ENCODE measurements at regions not wholly inside any gene's neighbourhood (a gene's known extent, or its start where the extent isn't known, plus 50 kb on each side); places are given as distances from the start of the nearest gene placed in this dataset.

DNA sequence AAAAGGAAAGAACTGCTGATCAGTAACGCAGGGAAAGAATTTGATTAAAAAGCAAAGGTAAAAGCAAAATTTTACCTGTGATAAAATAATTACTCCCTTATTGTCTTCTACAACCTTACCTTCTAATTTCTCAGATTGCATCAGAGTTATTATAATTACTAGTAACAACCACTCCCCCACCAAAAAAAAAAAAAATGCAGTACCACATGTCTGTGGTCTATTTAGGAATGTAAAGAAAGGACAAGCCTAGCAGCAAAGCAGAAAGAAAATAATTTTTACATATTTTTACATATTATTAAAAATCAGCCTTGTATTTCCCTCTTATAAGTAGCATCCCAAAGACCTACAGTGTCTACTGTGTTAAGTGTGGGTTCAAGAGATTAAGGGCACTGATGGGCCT is 430.4 kb downstream of the TFEC start:
- TF ChIP-seq ZNF121 (CRISPR knock-in tag; conservative IDR thresholded peaks at IDR 0.05) (no peak), EP300 (IDR thresholded peaks at IDR 0.05; ENCODE audit: low read length) (no peak), POLR2A (conservative IDR thresholded peaks at IDR 0.05) (no peak), ESRRA (IDR thresholded peaks at IDR 0.05; ENCODE audit: borderline replicate concordance, low read depth) (no peak), JUND (IDR thresholded peaks at IDR 0.05; ENCODE audit: borderline replicate concordance, low read depth, low read length) (no peak), JUND (tag; IDR thresholded peaks at IDR 0.05; ENCODE audit: borderline replicate concordance, low read depth, low read length) (no peak), HDAC1 (IDR thresholded peaks at IDR 0.05) (no peak), ZNF239 (CRISPR knock-in tag; IDR thresholded peaks at IDR 0.05) (no peak), ZNF384 (IDR thresholded peaks at IDR 0.05; ENCODE audit: low read depth, low read length) (no peak), MYNN (IDR thresholded peaks at IDR 0.05) (no peak), MYNN (CRISPR knock-in tag; IDR thresholded peaks at IDR 0.05) (no peak), SMARCE1 (IDR thresholded peaks at IDR 0.05) (no peak), SIN3A (IDR thresholded peaks at IDR 0.05; ENCODE audit: borderline replicate concordance in 2 of 2, control insufficient read depth in 1 of 2, low read depth in 2 of 2, low read length in 2 of 2) (no peak)
- TF ChIP-seq, protein P1, sequence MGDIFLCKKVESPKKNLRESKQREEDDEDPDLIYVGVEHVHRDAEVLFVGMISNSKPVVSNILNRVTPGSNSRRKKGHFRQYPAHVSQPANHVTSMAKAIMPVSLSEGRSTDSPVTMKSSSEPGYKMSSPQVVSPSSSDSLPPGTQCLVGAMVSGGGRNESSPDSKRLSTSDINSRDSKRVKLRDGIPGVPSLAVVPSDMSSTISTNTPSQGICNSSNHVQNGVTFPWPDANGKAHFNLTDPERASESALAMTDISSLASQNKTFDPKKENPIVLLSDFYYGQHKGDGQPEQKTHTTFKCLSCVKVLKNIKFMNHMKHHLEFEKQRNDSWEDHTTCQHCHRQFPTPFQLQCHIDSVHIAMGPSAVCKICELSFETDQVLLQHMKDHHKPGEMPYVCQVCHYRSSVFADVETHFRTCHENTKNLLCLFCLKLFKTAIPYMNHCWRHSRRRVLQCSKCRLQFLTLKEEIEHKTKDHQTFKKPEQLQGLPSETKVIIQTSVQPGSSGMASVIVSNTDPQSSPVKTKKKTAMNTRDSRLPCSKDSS (IDR thresholded peaks at IDR 0.05; ENCODE audit: low read depth, partially characterized antibody): no peak
- TF ChIP-seq, protein P2, sequence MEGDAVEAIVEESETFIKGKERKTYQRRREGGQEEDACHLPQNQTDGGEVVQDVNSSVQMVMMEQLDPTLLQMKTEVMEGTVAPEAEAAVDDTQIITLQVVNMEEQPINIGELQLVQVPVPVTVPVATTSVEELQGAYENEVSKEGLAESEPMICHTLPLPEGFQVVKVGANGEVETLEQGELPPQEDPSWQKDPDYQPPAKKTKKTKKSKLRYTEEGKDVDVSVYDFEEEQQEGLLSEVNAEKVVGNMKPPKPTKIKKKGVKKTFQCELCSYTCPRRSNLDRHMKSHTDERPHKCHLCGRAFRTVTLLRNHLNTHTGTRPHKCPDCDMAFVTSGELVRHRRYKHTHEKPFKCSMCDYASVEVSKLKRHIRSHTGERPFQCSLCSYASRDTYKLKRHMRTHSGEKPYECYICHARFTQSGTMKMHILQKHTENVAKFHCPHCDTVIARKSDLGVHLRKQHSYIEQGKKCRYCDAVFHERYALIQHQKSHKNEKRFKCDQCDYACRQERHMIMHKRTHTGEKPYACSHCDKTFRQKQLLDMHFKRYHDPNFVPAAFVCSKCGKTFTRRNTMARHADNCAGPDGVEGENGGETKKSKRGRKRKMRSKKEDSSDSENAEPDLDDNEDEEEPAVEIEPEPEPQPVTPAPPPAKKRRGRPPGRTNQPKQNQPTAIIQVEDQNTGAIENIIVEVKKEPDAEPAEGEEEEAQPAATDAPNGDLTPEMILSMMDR (IDR thresholded peaks at IDR 0.05 in 2 of 3, conservative IDR thresholded peaks at IDR 0.05 in 1 of 3; ENCODE audit: insufficient read depth in 2 of 3, low read depth in 1 of 3, low read length in 3 of 3): no peak
